Esophagus muscularis mucosa (tissue), 4 donors: ENCODE measurements at regions not wholly inside any gene's neighbourhood (a gene's known extent, or its start where the extent isn't known, plus 50 kb on each side); places are given as distances from the start of the nearest gene placed in this dataset.
"Not testable (repeated sequence)": the region's sequence is repeated elsewhere in the genome, so short reads cannot be mapped to it uniquely, and the experiment has no call there.

Source experiments
- EP300 ChIP-seq: sonication (generic); formaldehyde crosslinking; IDR thresholded peaks from one replicate; pipeline ENCODE4 v1.6.1; 2017; ENCODE audit warnings: antibody characterized with exemption
- POLR2A ChIP-seq: fragments of 450-650 bp; IDR thresholded peaks from one replicate; pipeline ENCODE4 v1.6.1; 2017; ENCODE audit warnings: antibody characterized with exemption, moderate library complexity, mild to moderate bottlenecking, low read depth
- TF ChIP-seq, protein P1 (sequence below), 3 experiments: fragments of 200-600 bp in 2 of 3; fragments of 450-650 bp in 1 of 3; sonication (generic) in 2 of 3; IDR thresholded peaks; one replicate each; pipeline ENCODE4 v1.5.1; 2017 to 2019; ENCODE audit warnings: antibody characterized with exemption in 3 of 3, mild to moderate bottlenecking in 2 of 3, moderate library complexity in 1 of 3

DNA sequence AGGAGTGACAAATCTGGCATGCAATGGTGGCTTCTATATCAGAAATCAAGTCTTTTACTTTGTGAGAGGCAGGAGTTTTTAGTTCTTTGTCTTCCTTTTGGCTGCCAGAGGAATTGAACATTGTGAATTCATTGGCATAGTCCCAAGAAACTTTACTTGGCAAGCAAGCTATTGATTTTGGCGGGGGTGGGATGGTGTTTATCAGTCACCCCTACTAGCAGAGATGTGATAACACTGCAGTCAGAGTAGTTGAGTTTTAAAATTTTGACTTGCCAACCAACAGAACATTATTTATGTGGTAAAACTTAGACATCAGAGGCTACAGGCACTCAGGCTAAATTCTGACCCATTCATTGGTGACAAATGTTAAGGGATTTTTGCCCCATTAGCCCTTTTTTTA is 129.2 kb downstream of the FAM72B start:
- TF ChIP-seq EP300, POLR2A: not testable (repeated sequence)
- TF ChIP-seq, protein P1, sequence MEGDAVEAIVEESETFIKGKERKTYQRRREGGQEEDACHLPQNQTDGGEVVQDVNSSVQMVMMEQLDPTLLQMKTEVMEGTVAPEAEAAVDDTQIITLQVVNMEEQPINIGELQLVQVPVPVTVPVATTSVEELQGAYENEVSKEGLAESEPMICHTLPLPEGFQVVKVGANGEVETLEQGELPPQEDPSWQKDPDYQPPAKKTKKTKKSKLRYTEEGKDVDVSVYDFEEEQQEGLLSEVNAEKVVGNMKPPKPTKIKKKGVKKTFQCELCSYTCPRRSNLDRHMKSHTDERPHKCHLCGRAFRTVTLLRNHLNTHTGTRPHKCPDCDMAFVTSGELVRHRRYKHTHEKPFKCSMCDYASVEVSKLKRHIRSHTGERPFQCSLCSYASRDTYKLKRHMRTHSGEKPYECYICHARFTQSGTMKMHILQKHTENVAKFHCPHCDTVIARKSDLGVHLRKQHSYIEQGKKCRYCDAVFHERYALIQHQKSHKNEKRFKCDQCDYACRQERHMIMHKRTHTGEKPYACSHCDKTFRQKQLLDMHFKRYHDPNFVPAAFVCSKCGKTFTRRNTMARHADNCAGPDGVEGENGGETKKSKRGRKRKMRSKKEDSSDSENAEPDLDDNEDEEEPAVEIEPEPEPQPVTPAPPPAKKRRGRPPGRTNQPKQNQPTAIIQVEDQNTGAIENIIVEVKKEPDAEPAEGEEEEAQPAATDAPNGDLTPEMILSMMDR (IDR thresholded peaks at IDR 0.05): not testable (repeated sequence)
